AG04449 (cell line): ENCODE measurements at regions not wholly inside any gene's neighbourhood (a gene's known extent, or its start where the extent isn't known, plus 50 kb on each side); places are given as distances from the start of the nearest gene placed in this dataset.

Experiments
- CTCF ChIA-PET: fragments of 350-600 bp; formaldehyde crosslinking; extraction: SDS; loops from one replicate; lab custom pipeline; 2021; ENCODE audit warnings: antibody characterized with exemption; lab: Yijun Ruan, JAX
- POLR2A ChIA-PET: fragments of 400-600, 350-600 bp; formaldehyde crosslinking; extraction: SDS; loops from one replicate; lab custom pipeline; 2020; ENCODE audit warnings: antibody characterized with exemption, inconsistent platforms; lab: Yijun Ruan, JAX
- DNase-seq: peaks from one replicate; pipeline ENCODE4 v3.0.0-alpha.2; 2010; ENCODE audit warnings: low read depth, low spot score
- H3K4me3 ChIP-seq: 2 replicates; pipeline ENCODE4 v1.5.1; 2011; ENCODE audit warnings: low read depth, mild to moderate bottlenecking, control low read depth, low read length
- TF ChIP-seq, protein P1 (sequence below): IDR thresholded peaks from one replicate; pipeline ENCODE4 v1.5.1; 2011; ENCODE audit warnings: mild to moderate bottlenecking, moderate library complexity, low read length, control low read depth, inconsistent platforms; ENCODE audit not compliant: insufficient read depth; ENCODE audit errors: missing control alignments

DNA sequence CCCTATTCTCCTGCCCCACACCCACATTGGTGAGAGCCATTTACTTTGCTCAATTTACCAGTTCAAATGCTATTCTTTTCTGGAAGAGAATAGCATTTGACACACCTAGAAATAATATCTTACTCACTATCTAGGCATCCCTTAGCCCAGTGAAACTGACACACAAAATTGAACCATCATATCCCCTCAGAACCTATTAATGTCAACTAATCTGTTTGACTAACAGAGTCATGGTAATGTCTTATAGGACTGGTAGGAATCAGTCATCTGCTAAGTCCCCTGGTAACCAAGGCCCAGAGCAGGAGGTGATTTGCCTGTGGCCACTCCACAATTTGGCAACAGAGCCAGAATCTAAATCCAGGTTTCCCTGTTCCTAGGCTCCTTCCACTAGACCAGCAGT is 63.3 kb downstream of the PPP1R3C start:
- TF ChIP-seq, protein P1, sequence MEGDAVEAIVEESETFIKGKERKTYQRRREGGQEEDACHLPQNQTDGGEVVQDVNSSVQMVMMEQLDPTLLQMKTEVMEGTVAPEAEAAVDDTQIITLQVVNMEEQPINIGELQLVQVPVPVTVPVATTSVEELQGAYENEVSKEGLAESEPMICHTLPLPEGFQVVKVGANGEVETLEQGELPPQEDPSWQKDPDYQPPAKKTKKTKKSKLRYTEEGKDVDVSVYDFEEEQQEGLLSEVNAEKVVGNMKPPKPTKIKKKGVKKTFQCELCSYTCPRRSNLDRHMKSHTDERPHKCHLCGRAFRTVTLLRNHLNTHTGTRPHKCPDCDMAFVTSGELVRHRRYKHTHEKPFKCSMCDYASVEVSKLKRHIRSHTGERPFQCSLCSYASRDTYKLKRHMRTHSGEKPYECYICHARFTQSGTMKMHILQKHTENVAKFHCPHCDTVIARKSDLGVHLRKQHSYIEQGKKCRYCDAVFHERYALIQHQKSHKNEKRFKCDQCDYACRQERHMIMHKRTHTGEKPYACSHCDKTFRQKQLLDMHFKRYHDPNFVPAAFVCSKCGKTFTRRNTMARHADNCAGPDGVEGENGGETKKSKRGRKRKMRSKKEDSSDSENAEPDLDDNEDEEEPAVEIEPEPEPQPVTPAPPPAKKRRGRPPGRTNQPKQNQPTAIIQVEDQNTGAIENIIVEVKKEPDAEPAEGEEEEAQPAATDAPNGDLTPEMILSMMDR, result no peak
- DNase-seq, result no peak
- H3K4me3 ChIP-seq, result no peak overlapping the region
- POLR2A ChIA-PET, result interaction anchor here (0.7 kb wide), 1 partner anchor 83 kb away, joined by 3 read pairs; no protein-coding TSS in a partner anchor
- CTCF ChIA-PET, result no interaction called here

DNA sequence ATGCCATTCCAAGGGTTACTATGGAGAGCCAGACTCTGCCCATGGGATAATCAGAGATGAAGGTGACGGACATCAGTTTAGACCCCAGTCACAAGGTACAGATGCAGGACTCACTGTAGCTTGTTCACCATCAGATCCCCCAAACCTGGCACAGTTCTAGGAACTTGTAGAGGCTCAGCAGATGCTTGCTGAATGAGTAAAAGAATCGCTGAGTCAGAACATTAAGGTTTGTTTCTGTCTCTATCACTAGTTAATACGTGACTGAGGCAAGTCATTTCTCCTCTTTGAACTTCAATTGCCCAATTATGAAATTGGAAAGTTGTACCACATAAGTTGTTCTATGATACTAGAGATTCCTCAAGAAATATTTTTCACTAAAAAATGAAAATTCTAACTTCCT is 65.1 kb downstream of the PPP1R3C start:
- TF ChIP-seq, protein P1, result no peak
- POLR2A ChIA-PET, result no interaction called here
- no peak overlapping the region for H3K4me3 ChIP-seq
- CTCF ChIA-PET, result interaction anchor here (1.4 to 6.0 kb wide), 3 partner anchors 9 to 67 kb away, joined by 3 to 51 read pairs (median 9); no protein-coding TSS in a partner anchor
- no peak for DNase-seq

DNA sequence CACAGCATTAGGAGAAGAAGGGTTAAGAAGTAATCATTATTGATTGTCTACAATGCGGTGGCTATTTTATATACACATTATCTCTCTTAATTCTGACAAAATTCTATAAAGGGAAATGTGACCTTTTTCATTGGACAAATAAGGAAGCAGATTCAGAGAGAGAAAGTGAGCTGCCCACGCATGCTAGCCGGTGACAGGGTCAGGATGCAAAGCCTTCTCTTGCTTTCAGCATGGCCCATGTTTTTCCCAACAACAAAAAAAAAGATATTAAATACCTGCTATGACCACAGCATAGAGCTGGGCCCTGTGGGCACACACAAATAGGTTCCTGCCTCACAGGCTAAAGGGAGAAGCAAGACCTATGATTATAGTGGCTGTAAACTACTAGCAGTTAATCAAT is 66.8 kb downstream of the PPP1R3C start:
- no peak overlapping the region for H3K4me3 ChIP-seq
- POLR2A ChIA-PET, result interaction anchor here (1.3 kb wide), 1 partner anchor 67 kb away, joined by 3 read pairs; the partner anchor contains the start of gene PPP1R3C
- no peak for DNase-seq
- CTCF ChIA-PET, result interaction anchor here (0.7 to 6.0 kb wide), 5 partner anchors 13 to 193 kb away, joined by 3 to 51 read pairs (median 4); no protein-coding TSS in a partner anchor
- TF ChIP-seq, protein P1, result no peak

DNA sequence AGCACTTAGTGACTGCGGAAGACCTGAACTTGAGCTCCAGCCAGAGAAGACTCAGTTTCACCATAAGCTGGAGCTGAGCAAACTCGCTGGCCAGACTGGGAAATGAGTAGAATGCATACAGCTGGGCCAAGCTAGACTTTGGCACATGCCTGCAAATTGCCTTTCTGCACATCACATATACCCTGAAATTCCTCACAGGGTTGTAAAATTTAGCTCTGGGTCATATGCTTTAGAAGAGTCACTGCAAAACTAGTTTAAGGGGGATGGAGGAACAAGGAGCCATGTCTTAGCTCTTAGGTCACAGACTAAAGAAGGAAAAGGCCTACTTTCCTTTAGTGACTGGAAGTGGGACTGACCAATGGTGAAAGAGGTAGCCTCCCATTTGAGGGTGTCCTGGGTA is 67.6 kb downstream of the PPP1R3C start:
- no peak for DNase-seq
- ChIA-PET POLR2A (no interaction called here), CTCF (interaction anchor here (0.8 to 6.0 kb wide), 4 partner anchors 12 to 194 kb away, joined by 3 to 51 read pairs (median 6); no protein-coding TSS in a partner anchor)
- TF ChIP-seq, protein P1, result no peak
- H3K4me3 ChIP-seq, result no peak overlapping the region

DNA sequence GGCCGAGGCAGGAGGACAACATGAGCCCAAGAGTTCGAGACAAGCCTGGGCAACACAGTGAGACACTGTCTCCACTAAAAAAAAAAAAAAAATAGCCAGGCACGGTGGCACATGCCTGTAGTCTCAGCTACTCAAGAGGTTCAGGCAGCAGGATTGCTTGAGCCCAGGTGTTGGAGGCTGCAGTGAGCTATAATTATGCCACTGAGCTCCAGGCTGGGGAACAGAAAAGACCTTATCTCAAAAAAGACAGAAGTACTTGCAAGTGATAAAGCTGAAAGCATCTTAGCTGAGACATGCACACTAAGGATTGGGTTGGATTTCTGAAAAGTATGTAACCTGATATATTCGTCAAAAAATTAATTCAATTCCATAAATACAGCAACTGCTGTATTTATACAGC is 68.4 kb downstream of the PPP1R3C start:
- CTCF ChIA-PET, result interaction anchor here (1.1 to 6.0 kb wide), 2 partner anchors 11 kb away, joined by 3 to 51 read pairs; no protein-coding TSS in a partner anchor
- DNase-seq, result no peak
- POLR2A ChIA-PET, result no interaction called here
- TF ChIP-seq, protein P1, result no peak
- H3K4me3 ChIP-seq, result no peak overlapping the region
